ENCODE measurements at regions not wholly inside any gene's neighbourhood (a gene's known extent, or its start where the extent isn't known, plus 50 kb on each side); places are given as distances from the start of the nearest gene placed in this dataset.

DNA sequence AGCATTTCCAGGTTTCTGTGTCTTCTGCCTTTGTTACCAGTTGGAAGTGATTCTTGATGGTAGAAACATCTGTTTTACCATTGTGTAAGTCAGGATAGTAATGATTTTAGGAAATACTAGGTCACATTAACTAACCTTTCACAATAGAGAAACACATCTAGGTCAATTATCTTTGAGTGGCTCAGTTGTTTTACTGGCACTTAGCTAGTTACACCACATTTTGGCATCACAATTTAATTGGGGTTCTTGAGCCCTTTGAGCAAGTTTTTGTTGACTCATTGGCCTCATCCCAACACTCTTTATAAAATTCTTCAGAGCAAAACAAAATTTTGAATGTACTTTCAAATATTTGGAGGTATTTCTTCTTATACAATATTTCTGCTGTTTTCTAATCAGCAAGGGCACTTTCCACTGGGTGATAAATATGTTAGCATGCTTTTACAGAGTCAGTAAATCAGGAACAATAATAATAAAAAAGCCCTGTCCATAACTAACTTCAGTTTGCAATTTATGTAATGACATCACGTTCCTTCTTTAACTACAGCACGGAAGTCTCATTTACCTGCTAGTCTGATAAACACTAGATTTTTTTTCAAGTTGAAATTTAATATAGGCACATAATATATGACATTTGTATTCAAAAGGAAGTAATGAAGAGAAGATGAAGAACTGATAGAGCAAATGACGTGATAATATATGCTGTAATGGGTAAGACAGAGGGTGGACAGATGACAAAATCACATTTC is 64.8 kb upstream of the GK2 start:
- Histone ChIP-seq H3K36me3 (no peaks in the 10 kb centered on the region), H3K27me3 (no peaks in the 10 kb centered on the region), H3K27ac (peak overlapping the region in 1 of 4 donors; percentile 42), H3K4me3 (no peak overlapping the region), H3K9me3 (no peaks in the 10 kb centered on the region), H3K4me1 (peaks cover 0 to 16% (median 0%) of the 10 kb centered on the region in 3 donors)
- TF ChIP-seq POLR2AphosphoS5 (IDR thresholded peaks at IDR 0.05): peak; percentile 52
- no peak for TF ChIP-seq POLR2A (IDR thresholded peaks at IDR 0.05)
- peak; percentile 61 for ATAC-seq
- 67 to 79% methylated on average over 3 of the region's 3 CpGs for WGBS, 2 donors (ENCODE audit: low coverage in 1 of 2)

DNA sequence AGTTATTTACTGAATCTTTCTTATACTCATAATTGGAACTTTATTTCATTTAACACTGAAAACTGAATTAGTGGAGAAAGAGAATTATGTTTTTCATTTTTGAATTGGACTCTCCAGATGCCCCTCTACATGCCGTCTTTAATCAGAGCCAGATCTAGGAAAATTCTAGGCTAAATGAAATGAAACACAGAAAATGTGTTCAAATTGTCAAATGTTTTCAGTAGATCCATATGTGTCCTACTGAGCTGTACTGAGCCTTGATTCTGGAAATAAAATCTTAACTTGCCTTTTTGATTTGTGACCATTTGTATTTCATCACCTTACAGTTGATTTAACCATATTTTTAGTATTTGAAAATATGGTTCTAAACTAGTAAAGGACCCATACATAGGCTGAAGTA is 64.0 kb upstream of the GK2 start:
- ATAC-seq: no peak
- WGBS, 2 donors (ENCODE audit: low coverage in 1 of 2): 75 to 89% methylated on average over 1 of the region's 1 CpG
- H3K4me1 ChIP-seq: peaks cover 0 to 25% (median 4%) of the 10 kb centered on the region in 3 donors
- no peaks in the 10 kb centered on the region for H3K9me3 ChIP-seq
- no peak for TF ChIP-seq POLR2A (IDR thresholded peaks at IDR 0.05)
- TF ChIP-seq EP300 (IDR thresholded peaks at IDR 0.05): no peak
- H3K36me3 ChIP-seq: no peaks in the 10 kb centered on the region
- no peak overlapping the region for H3K27ac ChIP-seq
- no peak overlapping the region for H3K4me3 ChIP-seq
- no peaks in the 10 kb centered on the region for H3K27me3 ChIP-seq

DNA sequence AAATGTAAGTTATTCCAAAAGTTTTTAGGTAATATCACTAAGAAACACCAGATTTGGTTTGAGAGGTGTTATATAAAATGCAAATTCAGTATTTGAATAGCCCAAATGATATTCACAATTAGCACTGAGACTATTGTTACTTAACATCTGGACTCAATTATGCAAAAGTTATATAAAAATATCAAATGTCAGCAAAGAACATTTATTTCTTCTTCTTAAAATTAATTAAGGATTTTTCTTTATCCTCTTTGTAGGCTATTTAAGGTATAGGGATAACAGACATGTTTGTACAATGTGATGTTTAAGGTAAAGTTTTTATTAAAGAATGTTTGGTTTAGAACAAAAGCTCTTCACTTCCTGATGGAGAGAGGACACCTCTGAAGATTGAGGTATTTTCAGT is 63.3 kb upstream of the GK2 start:
- Histone ChIP-seq H3K27ac (no peak overlapping the region), H3K27me3 (no peaks in the 10 kb centered on the region), H3K36me3 (no peaks in the 10 kb centered on the region), H3K9me3 (no peaks in the 10 kb centered on the region), H3K4me1 (peaks cover 0 to 32% (median 7%) of the 10 kb centered on the region in 3 donors), H3K4me3 (no peak overlapping the region)
- ATAC-seq: no peak
- TF ChIP-seq POLR2A (IDR thresholded peaks at IDR 0.05): no peak
- TF ChIP-seq, protein P1, sequence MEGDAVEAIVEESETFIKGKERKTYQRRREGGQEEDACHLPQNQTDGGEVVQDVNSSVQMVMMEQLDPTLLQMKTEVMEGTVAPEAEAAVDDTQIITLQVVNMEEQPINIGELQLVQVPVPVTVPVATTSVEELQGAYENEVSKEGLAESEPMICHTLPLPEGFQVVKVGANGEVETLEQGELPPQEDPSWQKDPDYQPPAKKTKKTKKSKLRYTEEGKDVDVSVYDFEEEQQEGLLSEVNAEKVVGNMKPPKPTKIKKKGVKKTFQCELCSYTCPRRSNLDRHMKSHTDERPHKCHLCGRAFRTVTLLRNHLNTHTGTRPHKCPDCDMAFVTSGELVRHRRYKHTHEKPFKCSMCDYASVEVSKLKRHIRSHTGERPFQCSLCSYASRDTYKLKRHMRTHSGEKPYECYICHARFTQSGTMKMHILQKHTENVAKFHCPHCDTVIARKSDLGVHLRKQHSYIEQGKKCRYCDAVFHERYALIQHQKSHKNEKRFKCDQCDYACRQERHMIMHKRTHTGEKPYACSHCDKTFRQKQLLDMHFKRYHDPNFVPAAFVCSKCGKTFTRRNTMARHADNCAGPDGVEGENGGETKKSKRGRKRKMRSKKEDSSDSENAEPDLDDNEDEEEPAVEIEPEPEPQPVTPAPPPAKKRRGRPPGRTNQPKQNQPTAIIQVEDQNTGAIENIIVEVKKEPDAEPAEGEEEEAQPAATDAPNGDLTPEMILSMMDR (IDR thresholded peaks at IDR 0.05): no peak
- no peak for TF ChIP-seq EP300 (IDR thresholded peaks at IDR 0.05)
- no peak for TF ChIP-seq POLR2AphosphoS5 (IDR thresholded peaks at IDR 0.05)

DNA sequence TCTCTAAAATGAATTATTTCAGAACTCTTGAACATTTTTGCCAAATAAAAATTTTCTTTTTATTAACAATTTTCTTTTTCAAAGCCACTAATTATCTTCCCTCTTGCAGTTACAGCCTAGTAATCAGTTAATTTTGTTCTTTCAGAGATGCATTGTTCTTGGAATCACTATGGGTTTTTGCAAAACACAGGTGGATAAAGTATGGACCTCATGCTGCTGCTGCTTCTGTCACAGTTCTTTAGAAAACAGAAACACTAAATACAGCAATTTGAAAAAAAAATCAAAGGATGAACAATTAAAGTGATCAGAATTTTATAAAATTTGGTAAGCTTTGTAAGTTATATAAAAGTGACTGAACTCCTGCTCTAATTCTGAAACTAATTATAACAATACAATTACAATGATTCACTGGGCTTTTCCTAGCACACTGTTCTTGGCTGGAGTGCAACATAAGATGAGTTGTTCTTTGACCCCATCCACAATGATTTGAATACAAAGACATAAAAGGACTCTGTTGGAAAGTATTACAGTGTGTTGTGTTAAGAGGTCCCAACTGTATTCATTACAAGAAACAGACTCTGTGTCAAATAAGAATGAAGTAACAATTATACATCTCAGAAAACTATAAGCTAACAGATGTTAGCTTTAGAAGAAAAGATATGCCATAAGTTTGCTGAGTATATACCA is 59.4 kb upstream of the GK2 start:
- TF ChIP-seq, protein P1 (IDR thresholded peaks at IDR 0.05): no peak
- TF ChIP-seq POLR2A (IDR thresholded peaks at IDR 0.05) (no peak), EP300 (IDR thresholded peaks at IDR 0.05) (no peak), POLR2AphosphoS5 (IDR thresholded peaks at IDR 0.05) (no peak)
- peaks cover 0 to 23% (median 7%) of the 10 kb centered on the region in 3 donors for H3K4me1 ChIP-seq
- peak; percentile 69 for ATAC-seq
- no peak overlapping the region for H3K4me3 ChIP-seq
- H3K36me3 ChIP-seq: no peaks in the 10 kb centered on the region
- no peaks in the 10 kb centered on the region for H3K27me3 ChIP-seq
- no peaks in the 10 kb centered on the region for H3K9me3 ChIP-seq
- peak overlapping the region; percentile 8 to 62 (median 54) for H3K27ac ChIP-seq

DNA sequence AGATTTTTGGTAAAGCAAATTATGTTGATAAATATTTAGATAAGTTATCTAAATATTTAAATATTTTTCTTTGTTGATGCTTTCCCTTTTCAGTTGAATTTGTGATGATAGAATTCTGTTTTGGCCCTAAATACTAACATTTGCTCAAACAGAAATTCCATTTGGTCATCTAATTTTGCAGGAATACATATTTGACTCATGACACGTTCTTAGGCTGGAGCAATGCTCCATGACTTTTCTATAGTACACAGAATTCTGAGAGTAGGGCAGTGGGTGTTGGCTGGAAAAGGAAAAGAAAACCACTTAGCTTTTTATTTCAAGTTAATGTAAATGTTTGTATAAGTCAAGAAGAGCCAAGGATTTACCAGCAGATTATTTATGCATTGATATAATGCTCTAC is 58.6 kb upstream of the GK2 start:
- Histone ChIP-seq H3K27ac (peak overlapping the region in 2 of 4 donors; percentile 62), H3K27me3 (no peaks in the 10 kb centered on the region), H3K4me3 (no peak overlapping the region), H3K9me3 (no peaks in the 10 kb centered on the region), H3K36me3 (no peaks in the 10 kb centered on the region), H3K4me1 (peaks cover 0 to 23% (median 7%) of the 10 kb centered on the region in 3 donors)
- WGBS, 2 donors (ENCODE audit: low coverage in 1 of 2): 0 to 26% methylated on average over 1 of the region's 1 CpG
- TF ChIP-seq, protein P1 (IDR thresholded peaks at IDR 0.05): no peak
- no peak for TF ChIP-seq POLR2A (IDR thresholded peaks at IDR 0.05)
- peak; percentile 9 for TF ChIP-seq POLR2AphosphoS5 (IDR thresholded peaks at IDR 0.05)
- TF ChIP-seq EP300 (IDR thresholded peaks at IDR 0.05): no peak
- no peak for ATAC-seq

Small RNA genes in the stretch of these regions (small RNA-seq; reads per million reads assigned to genes)
- gene RF00072: 0 reads per million in 4 donors

Data from gastroesophageal sphincter (tissue), 4 donors.